MCF 10A (cell line): ENCODE measurements at regions not wholly inside any gene's neighbourhood (a gene's known extent, or its start where the extent isn't known, plus 50 kb on each side); places are given as distances from the start of the nearest gene placed in this dataset.

Source experiments
- BruUV-seq: library from RNA; stranded (reverse); fragments of 400-500 nt; replicated peaks from 2 replicates; lab custom pipeline; 2021; lab: Mats Ljungman, UMichigan
- CTCF ChIA-PET: fragments of 300-600 bp; sonication (Branson Sonifier 250); formaldehyde crosslinking; extraction: SDS; loops from one replicate; lab custom pipeline; 2021; ENCODE audit warnings: antibody characterized with exemption, inconsistent platforms; lab: Yijun Ruan, JAX
- POLR2A ChIA-PET: fragments of 300-600, 350-650 bp; sonication (Branson Sonifier 250); formaldehyde crosslinking; extraction: SDS; loops from one replicate; lab custom pipeline; 2020; ENCODE audit warnings: antibody characterized with exemption, inconsistent platforms; lab: Yijun Ruan, JAX
- DNase-seq: peaks from one replicate; pipeline ENCODE4 v3.0.0-alpha.2; 2018; ENCODE audit not compliant: unreplicated experiment
- H3K27ac Mint-ChIP-seq: one replicate; pipeline ENCODE4 v1.8.0; 2022; ENCODE audit warnings: mild to moderate bottlenecking, low read depth, mixed read lengths; ENCODE audit not compliant: unreplicated experiment
- H3K27me3 Mint-ChIP-seq: one replicate; pipeline ENCODE4 v1.8.0; 2022; ENCODE audit warnings: mixed read lengths; ENCODE audit not compliant: insufficient read depth, unreplicated experiment
- H3K36me3 Mint-ChIP-seq: one replicate; pipeline ENCODE4 v1.8.0; 2022; ENCODE audit warnings: mild to moderate bottlenecking, moderate library complexity, mixed read lengths; ENCODE audit not compliant: insufficient read depth, unreplicated experiment
- H3K4me1 Mint-ChIP-seq: one replicate; pipeline ENCODE4 v1.8.0; 2022; ENCODE audit warnings: mixed read lengths; ENCODE audit not compliant: insufficient read depth, unreplicated experiment
- H3K4me3 Mint-ChIP-seq: one replicate; pipeline ENCODE4 v1.8.0; 2022; ENCODE audit warnings: mild to moderate bottlenecking, moderate library complexity, mixed read lengths; ENCODE audit not compliant: unreplicated experiment
- H3K9me3 Mint-ChIP-seq: one replicate; pipeline ENCODE4 v1.8.0; 2022; ENCODE audit warnings: mixed read lengths; ENCODE audit not compliant: unreplicated experiment
- intact Hi-C: fragments of 100-400 bp; cut with micrococcal nuclease; formaldehyde crosslinking; loops from 2 replicates; pipeline ENCODE4 v1.14.1; 2022
- TF ChIP-seq, protein P1 (sequence below): fragments of 200-600 bp; IDR thresholded peaks from one replicate; pipeline ENCODE4 v1.8.0; 2022; ENCODE audit warnings: antibody characterized with exemption, mild to moderate bottlenecking; ENCODE audit not compliant: unreplicated experiment

GRCh38 chr18:45133276-45133675, 452.6 kb downstream of the SETBP1 start:
- Mint-ChIP-seq H3K27ac (no peak overlapping the region), H3K27me3 (peaks cover 40% of the 10 kb centered on the region), H3K9me3 (no peaks in the 10 kb centered on the region), H3K4me3 (no peak overlapping the region), H3K36me3 (no peaks in the 10 kb centered on the region), H3K4me1 (no peaks in the 10 kb centered on the region)
- POLR2A ChIA-PET, result no interaction called here
- CTCF ChIA-PET, result no interaction called here
- TF ChIP-seq, protein P1, sequence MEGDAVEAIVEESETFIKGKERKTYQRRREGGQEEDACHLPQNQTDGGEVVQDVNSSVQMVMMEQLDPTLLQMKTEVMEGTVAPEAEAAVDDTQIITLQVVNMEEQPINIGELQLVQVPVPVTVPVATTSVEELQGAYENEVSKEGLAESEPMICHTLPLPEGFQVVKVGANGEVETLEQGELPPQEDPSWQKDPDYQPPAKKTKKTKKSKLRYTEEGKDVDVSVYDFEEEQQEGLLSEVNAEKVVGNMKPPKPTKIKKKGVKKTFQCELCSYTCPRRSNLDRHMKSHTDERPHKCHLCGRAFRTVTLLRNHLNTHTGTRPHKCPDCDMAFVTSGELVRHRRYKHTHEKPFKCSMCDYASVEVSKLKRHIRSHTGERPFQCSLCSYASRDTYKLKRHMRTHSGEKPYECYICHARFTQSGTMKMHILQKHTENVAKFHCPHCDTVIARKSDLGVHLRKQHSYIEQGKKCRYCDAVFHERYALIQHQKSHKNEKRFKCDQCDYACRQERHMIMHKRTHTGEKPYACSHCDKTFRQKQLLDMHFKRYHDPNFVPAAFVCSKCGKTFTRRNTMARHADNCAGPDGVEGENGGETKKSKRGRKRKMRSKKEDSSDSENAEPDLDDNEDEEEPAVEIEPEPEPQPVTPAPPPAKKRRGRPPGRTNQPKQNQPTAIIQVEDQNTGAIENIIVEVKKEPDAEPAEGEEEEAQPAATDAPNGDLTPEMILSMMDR, result no peak
- no TSS peak for BruUV-seq
- DNase-seq, result no peak
- intact Hi-C loops, result no loop called here

DNA sequence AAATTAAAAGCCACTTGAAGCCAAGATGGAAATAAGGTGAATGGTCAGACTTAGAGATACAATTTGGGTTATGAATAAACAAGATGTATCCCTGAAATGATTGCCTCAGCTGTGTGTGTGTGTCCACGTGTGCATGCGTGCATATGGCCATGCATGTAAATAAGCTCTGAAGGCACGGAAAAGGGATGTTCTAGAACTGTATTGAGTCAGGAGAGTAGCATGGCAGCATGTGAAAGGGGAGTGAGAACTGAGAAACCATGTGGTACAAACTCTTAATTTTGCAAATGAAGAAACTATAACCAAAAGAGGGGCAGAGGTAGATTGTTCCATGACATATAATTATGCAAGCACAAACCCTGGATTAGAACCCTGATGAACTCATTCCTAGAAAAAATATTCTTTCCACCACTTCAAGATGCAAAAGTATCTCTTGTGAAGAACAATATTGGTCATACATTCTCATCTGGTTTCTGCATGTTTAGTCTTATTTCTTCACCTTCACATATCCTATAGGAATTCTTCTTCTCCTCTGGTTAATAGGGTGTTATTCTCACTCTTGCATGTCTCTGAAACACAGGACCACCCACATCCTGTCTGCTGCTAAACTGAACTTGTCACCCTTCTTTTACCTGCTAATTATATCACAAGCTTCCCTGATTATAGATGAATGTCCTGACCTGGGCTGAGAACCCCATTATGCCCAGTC, 455.8 kb downstream of the SETBP1 start:
- Mint-ChIP-seq H3K27ac (no peak overlapping the region), H3K27me3 (peaks cover 24% of the 10 kb centered on the region), H3K36me3 (no peaks in the 10 kb centered on the region), H3K4me3 (no peak overlapping the region), H3K9me3 (peaks cover 8% of the 10 kb centered on the region), H3K4me1 (no peaks in the 10 kb centered on the region)
- no TSS peak for BruUV-seq
- no peak for DNase-seq
- intact Hi-C loops, result no loop called here
- TF ChIP-seq, protein P1, result no peak
- ChIA-PET CTCF (no interaction called here), POLR2A (no interaction called here)

GRCh38 chr18:45137087-45137419, 456.4 kb downstream of the SETBP1 start:
- POLR2A ChIA-PET, result no interaction called here
- Mint-ChIP-seq H3K27me3 (peaks cover 20% of the 10 kb centered on the region), H3K4me1 (no peaks in the 10 kb centered on the region), H3K36me3 (no peaks in the 10 kb centered on the region), H3K27ac (no peak overlapping the region), H3K9me3 (peaks cover 9% of the 10 kb centered on the region), H3K4me3 (no peak overlapping the region)
- CTCF ChIA-PET, result no interaction called here
- intact Hi-C loops, result no loop called here
- BruUV-seq, result no TSS peak
- DNase-seq, result no peak
- TF ChIP-seq, protein P1, result no peak

DNA sequence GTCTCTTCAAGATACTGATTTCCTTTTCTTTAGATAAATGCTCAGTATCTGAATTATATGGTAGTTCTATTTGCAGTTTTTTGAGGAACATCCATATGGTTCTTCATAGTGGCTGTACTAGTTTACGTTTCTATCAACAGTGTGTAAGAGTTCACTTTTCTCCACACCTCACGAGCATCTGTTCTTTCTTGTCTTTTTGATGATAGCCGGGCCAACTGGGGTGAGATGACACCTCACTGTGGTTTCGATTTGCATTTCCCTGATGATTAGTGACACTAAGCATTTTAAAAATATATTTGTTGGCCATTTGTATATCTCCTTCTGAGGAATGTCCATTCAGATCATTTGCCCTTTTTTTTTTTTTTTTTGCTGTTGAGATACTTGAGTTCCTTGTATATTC, 458.8 kb downstream of the SETBP1 start:
- peaks cover 9% of the 10 kb centered on the region for H3K27me3 Mint-ChIP-seq
- no peak overlapping the region for H3K27ac Mint-ChIP-seq
- no TSS peak for BruUV-seq
- intact Hi-C loops, result no loop called here
- DNase-seq, result no peak
- no peaks in the 10 kb centered on the region for H3K4me1 Mint-ChIP-seq
- no peak overlapping the region for H3K4me3 Mint-ChIP-seq
- ChIA-PET POLR2A (no interaction called here), CTCF (no interaction called here)
- no peaks in the 10 kb centered on the region for H3K36me3 Mint-ChIP-seq
- H3K9me3 Mint-ChIP-seq, result peaks cover 9% of the 10 kb centered on the region
- TF ChIP-seq, protein P1, result no peak
